HG03139 (cell line): ENCODE measurements at regions not wholly inside any gene's neighbourhood (a gene's known extent, or its start where the extent isn't known, plus 50 kb on each side); places are given as distances from the start of the nearest gene placed in this dataset.
"Not testable (repeated sequence)": the region's sequence is repeated elsewhere in the genome, so short reads cannot be mapped to it uniquely, and the experiment has no call there.

ENCODE experiments used
- ATAC-seq: cut with Tn5 transposase; IDR thresholded peaks from one replicate; pipeline ENCODE4 v1.9.1; 2021; ENCODE audit not compliant: unreplicated experiment

DNA sequence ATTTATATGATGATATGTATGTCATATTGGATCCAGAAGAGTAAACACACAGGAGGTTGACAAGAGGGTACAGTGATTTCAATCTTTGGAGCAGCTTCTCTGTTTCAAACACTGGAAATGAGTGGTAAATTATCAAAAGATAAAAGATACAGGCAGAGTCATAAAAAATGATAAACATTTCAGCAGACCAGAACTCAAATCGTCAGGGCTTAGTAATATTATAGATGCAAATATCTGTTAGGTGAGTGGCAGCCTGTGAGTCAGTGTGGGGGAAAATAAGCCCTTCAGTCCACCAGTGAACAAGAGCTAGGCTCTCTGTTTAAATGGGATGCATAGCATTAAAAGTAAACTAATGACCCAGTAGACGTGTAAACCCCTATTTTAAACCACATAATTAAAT lies 1378.1 kb downstream of the EFNA5 start:
- ATAC-seq: no peak

DNA sequence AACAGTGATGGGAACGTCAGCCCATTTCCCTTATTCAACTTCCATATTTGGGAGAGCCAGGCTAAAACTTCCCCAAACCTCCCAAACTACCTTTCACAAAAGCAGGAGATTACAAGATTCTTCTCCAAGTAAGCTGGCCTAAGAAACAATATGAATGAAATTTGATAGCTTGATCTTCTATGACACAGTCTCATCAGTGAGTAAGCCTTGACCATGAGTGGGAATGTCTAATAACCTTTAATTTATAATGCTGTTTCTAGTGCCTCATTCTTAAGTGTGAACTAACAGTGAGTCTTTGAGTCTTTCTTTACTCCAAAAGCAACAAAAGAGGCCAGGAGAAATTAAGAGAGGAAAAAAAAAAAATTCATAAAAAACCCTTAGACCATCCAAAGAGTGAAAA lies 1379.9 kb downstream of the EFNA5 start:
- ATAC-seq: no peak

DNA sequence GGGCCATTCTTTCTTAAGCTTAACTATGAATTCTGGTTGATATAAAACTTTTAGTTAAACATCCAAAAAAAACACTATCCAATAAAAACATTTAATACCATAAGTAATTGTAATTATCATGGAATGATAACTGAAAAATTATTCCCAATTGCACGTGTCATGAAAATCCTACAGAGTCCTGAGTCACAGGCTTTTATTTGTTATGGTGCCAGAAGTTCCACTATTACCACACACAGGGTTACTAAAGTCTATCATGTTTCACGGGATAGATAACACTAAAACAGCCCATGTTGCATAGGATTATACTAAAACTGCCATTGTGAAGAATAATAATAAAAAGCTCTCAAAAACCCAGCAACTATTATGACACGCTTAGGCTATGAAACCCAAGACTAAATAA lies 1381.8 kb downstream of the EFNA5 start:
- no peak for ATAC-seq

DNA sequence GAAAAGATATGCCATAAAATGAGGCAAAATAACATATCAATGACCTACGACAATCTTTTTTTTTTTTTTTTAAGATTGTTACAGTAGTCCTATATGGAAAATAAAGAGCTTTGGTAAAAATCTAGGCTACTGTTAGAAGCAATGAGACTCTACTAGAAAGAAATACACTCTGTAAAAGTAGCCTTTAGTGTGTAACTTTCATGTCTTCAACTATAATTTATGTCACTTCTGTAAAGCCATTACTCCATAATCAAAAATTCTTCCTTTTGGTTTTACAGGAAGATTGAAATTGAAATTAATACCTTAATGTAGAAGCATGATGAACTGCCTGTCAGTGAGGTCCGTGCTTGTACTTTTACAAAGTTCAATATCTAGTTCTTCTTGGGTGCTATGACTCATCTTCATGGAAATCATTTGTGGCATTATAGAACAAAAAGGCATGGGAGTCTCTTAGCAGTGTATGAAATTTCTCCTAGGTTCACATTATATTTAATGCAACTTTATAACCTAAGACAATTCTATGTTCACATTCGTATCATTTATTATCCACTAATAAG lies 1393.1 kb downstream of the EFNA5 start:
- no peak for ATAC-seq

DNA sequence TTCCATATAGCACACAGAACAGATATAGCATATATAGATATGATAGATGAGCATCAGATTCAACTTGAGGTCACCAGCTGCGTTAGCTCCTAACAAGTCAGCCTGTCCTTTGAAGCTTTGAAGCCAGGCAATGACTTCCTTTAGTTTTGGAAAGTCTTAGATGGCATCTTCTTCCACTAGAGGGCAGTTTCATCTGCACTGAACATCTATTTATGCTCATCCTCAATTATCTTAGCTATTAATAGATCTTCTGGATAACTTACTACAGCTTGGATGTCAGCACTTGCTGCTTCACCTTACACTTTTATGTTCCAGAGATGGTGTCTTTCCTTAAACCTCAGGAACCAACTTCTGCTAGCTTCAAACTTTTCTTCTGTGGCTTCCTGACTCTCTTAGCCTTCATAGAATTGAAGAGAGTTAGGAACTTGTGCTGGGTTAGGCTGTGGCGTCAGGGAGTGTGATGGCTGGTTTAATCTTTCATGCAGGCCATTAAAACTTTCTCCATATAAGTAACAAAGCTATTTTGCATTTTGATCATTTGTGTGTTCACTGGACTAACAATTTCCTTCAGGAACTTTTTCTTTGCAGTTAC lies 1401.4 kb downstream of the EFNA5 start:
- no peak for ATAC-seq

DNA sequence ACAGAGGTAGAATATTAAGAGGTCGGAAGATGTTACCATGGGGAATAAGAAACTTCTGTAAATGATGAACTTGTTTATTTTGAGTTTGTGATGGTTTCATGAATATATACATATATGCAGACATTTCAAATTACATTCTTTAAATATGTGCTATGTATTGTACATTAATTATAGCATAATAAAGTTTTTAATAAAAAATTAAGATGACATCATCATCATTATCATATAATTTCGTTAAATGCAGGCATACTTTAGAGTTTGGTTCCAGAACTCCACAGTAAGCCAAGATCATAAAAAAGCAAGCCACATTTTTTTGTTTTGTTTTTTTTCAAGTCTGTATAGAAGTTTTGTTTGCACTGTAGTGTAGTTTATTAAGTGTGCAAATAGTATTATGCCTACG lies 1403.5 kb downstream of the EFNA5 start:
- no peak for ATAC-seq

DNA sequence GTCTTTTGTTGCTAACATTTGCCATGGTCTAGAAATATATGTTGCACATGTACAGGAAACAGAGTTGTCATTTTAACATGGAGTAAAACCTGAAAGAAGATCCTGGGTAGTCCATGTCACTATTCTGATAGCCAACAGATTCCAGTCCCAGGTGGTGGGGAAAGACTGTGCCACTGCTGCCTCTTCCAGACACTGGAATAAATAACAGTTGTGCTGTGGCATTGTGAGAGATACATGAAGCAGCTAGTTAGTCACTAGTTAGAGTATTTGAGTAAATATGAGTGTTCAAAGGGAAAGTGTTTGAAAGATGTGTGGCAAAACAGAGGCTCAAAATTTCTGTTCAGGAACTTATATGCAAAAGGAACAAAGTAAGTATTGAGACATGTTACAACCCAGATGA lies 1408.3 kb downstream of the EFNA5 start:
- ATAC-seq: no peak

DNA sequence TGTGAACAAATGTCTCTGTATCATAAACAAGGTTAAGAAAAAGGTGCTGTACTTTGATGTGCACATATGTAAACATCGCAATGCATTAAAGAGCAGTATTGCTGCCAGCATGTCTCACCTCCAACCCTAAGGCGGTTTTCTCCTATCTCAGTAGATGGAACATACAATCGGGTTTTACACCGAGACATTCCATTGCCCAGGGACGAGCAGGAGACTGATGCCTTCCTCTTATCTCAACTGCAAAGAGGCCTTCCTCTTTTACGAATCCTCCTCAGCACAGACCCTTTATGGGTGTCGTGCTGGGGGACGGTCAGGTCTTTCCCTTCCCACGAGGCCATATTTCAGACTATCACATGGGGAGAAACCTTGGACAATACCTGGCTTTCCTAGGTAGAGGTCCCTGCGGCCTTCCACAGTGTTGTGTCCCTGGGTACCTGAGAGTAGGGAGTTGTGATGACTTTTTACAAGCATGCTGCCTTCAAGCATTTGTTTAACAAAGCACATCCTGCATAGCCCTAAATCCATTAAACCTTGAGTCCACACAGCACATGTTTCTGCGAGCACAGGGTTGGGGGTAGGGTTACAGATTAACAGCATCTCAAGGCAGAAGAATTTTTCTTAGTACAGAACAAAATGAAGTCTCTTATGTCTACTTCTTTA lies 1411.2 kb downstream of the EFNA5 start:
- not testable (repeated sequence) for ATAC-seq

DNA sequence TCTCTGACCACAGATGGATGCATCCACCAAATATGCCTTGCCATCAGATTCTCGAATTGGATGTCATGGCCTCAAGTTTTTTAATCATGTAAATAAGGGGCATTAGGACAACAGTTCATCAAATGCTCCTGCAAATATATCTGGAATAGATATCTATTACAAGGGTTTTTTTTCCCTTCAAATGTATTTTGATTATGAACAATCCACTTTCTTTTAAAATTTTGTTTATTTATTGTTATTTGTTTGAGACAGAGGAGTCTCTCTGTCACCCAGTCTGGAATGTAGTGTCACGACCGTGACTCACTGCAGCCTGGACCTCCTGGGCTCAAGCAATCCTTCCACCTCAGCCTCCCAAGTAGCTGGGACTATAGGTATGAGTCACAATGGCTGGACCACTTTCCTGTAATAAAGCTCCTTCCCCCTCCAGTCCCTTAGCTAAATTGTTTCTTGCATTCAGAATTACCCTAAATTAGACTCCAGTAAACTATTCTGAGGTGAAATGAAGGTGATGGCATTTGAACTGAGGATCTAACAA lies 1412.1 kb downstream of the EFNA5 start:
- no peak for ATAC-seq

DNA sequence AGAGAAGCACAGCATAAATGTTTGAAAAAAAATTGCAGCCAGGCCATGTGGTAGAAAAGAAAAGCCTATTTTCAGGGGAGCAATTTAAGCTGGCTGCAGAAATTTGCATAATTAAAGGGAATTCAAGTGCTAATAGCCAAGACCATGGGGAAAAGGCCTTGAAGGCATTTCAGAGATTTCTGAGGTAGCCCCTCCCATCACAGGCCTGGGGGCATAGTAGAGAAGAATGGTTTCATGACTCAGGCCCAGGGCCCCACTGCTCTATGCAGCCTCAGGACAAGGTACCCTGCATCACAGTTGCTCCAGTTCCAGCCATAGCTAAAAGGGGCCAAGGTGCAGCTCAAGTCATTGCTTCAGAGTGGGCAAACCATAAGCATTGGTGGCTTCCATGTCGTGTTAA lies 1416.0 kb downstream of the EFNA5 start:
- ATAC-seq: no peak

DNA sequence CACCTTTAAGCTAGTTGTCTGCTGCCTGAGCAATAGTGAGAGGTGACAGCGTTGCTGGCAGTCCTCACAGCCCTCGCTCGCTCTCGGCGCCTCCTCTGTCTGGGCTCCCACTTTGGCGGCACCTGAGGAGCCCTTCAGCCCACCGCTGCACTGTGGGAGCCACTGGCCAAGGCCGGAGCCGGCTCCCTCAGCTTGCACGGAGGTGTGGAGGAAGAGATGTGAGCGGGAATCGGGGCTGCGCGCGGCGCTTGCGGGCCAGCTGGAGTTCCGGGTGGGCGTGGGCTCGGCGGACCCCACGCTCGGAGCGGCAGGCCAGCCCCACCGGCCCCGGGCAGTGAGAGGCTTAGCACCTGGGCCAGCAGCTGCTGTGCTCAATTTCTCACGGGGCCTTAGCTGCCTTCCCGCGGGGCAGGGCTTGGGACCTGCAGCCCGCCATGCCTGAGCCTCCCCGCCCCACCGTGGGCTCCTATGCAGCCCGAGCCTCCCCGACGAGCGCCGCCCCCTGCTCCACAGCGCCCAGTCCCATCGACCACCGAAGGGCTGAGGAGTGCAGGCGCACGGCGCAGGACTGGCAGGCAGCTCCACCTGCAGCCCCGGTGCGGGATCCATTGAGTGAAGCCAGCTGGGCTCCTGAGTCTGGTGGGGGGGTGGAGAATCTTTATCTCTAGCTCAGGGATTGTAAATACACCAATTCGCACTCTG lies 1424.5 kb downstream of the EFNA5 start:
- not testable (repeated sequence) for ATAC-seq

DNA sequence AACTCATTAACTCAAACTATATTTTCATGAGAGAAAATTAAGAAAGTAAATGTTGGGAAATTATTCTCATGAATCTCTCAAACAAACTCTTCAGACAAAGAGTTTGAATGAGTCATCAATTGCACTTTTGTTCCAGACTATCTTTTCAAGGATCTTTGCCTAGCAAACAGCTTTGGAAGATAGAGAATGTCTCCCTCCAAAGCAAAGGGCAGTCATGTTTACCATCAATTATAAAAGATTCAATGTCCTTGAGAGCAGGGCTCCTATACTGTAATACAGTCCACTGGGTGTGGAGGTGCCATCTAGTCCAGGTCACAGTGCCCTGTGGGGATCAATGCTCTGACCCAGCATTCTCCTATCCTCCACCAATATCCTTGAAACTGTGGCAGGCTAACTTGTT lies 1429.3 kb downstream of the EFNA5 start:
- no peak for ATAC-seq

DNA sequence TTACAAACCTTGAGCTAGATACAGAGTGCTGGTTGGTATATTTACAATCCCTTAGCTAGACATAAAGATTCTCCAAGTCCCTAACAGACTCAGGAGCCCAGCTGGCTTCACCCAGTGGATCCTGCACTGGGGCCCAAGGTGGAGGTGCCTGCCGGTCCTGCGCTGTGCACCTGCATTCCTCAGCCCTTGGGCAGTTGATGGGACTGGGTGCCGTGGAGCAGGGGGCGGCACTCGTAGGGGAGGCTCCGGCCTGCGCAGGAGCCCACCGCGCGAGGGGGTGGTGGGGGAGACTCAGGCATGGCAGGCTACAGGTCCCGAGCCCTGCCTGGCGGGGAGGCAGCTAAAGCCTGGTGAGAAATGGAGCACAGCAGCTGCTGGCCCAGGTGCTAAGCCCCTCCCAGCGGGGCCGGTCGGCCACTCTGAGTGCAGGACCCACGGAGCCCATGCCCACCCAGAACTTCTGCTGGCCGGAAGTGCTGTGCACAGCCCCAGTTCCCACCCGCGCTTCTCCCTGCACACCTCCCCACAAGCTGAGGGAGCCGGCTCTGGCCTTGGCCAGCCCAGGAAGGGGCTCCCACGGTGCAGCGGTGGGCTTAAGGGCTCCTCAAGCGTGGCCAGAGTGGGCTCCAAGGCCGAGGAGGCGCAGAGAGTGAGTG lies 1464.7 kb downstream of the EFNA5 start:
- no peak for ATAC-seq

DNA sequence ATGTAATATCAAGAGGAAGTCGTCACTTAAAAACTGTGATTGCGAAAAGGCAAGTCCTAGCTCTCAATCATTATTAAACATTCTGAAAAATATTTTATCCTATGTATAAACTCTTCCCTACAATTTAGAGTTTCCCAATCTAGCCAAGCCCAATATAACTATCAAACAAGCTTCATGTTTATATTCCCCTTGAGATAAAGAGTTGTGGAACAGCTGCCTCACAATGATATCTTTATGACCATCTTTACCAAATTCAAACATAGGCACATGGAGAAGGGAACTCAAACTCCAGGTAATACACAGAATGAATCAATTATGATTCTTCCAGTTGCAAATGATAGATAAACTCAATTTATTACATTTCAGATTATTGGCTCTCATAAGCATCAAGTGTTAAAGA lies 1468.7 kb downstream of the EFNA5 start:
- no peak for ATAC-seq

DNA sequence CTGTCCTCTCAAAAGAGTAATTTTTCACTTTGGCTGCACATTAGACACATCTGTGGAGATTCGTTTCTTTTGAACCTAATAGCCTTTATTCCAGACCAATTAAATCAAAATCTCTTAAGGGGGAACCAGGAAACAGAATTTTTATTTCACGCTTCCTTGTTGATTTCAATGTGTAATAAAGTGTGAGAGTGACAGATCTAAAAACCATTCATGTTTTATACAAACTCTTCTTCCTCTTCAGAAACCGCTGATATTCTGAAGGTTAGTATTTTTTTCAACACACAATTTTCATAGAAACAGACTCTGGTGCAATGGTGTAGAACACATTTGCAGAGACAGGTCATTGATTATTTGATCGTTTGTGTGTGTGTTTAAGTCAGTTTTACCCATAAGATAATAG lies 1469.8 kb downstream of the EFNA5 start:
- no peak for ATAC-seq

DNA sequence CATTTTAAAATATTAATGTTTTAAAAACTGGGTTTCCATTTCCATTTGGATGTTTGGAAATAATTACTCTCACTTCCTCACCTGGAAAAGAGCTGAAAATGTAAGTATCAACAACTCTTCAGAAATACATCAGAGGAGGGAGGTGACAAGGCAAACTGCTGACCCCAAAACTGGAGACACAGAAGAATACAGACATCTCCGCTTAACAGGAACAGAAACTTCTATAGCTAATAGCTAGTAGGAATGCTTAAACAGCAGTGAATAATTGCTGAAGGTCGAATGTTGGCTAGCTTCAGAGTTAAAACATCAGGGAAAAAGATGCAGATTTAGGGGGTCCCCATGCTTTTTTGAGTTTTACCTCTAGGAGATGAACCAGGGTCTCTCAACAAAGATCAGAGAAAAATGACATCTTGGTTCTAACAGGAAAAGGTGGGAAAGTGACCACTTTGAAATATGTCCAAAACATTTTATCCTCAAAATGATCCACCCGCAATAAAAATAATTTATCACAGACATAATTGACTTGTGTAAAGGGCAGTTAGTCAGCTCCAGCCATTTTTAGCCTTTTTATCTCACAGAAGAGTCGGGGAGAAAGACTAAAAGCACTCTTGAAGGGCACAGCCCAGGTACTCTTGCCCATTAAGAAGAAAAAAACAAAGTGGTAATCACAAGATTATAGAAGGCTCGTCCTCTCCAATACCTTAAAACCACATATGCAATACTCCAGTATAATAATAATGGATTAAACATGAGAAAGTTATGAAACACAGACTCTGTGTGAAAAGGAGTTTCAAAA lies 1474.9 kb downstream of the EFNA5 start:
- ATAC-seq: no peak

DNA sequence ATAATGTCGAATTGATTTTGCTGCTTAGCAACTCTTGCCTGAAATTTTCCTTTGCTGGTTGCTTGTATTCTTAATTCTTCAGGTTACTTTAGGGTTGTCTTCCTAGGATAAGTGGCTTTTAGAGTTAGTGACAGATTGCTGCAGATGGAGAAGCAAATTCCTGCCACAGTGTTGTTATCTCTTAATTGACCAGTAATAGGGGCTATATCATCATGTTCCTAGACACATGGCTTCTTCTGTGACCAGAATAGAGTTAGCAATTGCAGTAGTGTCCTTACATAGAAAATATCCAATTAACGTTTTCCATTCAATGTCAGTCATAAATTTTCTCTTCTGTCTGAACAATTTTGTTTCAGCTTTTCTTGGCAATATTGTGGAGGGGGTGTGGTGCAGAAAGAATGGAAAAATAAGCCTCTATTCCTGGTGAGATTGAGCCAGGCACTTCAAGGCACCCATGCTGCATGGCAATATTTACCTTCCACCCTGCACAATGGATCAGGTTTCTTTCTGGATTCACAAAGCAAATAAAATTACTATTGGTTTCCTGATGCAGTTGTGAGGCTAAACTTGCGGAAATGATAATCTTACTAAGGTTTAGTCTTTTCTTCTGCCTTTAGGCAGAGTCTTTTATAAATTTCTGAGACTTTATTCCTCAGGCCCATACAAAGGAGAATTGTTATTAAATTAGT lies 1481.5 kb downstream of the EFNA5 start:
- no peak for ATAC-seq

DNA sequence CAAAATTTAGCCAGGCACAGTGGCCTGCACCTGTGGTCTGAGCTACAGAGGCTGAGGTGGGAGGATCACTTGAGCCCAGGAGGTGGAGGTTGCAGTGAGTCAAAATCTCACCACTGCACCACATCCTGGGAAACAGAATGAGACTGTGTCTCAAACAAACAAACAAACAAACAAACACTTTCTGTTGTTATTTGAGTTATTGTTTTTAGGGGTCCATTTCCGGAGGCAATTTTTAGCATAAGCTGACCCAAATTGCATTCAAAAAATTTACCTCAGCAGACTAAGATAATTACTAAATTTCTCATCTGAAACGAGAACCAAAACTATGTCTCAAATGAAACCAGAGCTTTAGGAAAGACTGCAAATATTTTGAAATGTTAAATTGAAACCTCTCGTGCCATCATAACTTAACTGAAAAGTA lies 1485.1 kb downstream of the EFNA5 start:
- ATAC-seq: no peak

DNA sequence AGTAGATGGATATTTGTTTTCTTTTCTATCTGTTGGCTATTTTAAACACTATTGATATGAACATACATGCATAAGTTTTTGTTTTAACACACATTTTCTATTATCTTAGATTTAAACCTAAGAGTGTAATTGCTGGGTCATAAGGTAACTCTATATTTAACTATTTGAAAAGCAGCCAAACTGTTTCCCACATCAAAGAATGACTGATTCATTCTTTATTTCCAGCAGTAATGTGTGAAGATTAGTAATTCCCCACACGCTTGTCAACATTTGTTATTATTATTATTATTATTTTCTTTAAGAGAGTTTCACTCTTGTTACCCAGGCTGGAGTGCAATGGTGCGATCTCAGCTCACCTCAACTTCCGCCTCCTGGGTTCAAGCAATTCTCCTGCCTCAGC lies 1495.8 kb downstream of the EFNA5 start:
- ATAC-seq: no peak
